OCI-M1 (cell line): ENCODE measurements at regions not wholly inside any gene's neighbourhood (a gene's known extent, or its start where the extent isn't known, plus 50 kb on each side); places are given as distances from the start of the nearest gene placed in this dataset.

Source experiments
- DNase-seq: peaks from one replicate; lab custom pipeline; 2025; lab: John Stamatoyannopoulos, UW

GRCh38 chr16:52647588-52647987 is 100.6 kb upstream of the TOX3 start:
- DNase-seq: no peak

- no peak for DNase-seq
These were observed 96.1 kb upstream of the TOX3 start for GRCh38 chr16:52643006-52643405.

- no peak for DNase-seq
These were observed 87.6 kb upstream of the TOX3 start for GRCh38 chr16:52634528-52634927.

- DNase-seq: no peak
These were observed 87.2 kb upstream of the TOX3 start for GRCh38 chr16:52634104-52634503.

- no peak for DNase-seq
These were observed 86.3 kb upstream of the TOX3 start for GRCh38 chr16:52633230-52633629.

DNA sequence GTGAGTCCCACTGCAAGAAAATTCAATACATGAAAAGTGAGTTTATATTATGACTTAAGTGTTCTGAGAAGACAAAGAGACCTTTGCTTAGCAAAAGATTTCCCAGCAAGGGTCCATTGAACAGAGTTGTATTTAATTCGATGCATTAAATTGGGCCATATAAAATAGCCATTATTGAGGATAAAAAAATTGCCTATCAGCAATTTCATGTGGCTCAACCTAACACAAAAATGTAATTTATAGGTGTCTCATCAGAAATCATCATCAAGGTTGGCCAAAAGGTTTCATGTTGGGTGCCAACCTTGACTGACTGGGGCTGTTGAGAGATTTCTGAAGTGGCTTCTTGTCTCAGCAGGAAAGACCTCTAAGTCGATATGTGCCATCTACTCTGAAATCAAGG is 84.8 kb upstream of the TOX3 start:
- no peak for DNase-seq

GRCh38 chr16:52630711-52631110 is 83.8 kb upstream of the TOX3 start:
- no peak for DNase-seq

DNA sequence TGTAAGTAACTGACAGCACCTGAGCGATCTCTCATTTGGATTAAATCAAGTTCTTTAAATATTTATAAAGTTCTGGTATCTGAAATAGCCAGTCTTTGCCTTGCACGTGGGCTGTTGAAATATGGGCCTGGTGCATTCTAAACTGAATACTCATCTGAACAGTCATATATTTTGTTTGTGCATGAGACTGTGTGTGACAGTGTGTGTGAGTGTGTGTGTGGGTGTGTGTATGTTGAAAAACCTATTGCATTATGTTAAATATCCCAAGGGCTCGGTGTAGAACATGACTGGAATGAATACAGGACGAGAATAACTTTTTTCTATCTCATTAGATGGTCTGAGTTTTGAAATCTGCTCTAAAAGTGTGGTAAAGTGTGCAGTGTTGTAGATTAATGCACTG is 82.4 kb upstream of the TOX3 start:
- DNase-seq: no peak

DNA sequence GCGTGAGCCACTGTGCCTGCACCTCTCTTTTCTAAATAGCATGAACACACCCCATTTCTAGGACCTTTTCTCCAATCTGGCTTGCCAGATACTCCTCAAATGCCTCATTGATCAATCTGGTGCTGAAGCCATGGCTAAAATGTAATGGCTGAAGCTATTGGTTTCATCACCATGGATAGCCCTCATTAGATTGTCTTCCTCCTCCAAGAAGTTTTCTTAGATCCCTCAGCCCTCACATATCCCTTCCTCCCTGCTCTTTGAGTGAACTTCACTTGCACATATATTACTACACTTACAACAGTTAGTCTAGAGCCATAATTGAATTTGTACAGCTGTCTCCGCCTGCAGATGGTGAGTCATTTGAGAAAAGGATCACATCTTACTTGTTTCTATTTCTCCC is 77.9 kb upstream of the TOX3 start:
- no peak for DNase-seq

DNA sequence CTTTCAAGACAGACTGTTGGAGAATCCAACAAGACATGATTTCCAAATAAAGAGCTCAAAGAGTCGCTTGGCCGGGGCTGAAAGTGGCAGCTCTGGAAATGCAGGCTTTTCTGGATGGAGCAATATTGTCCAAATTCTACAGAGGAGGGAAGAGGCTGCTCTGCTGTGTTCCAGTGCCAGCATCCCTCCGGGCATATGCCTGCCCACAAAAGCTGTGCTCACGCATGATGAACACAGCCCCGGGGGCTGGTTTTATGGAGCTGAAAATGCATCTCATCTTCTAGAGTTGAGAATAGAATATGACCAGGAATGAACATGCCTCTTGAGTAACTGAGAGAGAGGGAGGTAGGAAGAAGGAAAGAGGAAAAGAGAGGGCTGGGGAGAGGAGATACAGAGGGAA is 74.7 kb upstream of the TOX3 start:
- no peak for DNase-seq

- no peak for DNase-seq
These were observed 72.0 kb upstream of the TOX3 start for GRCh38 chr16:52618753-52619497.

DNA sequence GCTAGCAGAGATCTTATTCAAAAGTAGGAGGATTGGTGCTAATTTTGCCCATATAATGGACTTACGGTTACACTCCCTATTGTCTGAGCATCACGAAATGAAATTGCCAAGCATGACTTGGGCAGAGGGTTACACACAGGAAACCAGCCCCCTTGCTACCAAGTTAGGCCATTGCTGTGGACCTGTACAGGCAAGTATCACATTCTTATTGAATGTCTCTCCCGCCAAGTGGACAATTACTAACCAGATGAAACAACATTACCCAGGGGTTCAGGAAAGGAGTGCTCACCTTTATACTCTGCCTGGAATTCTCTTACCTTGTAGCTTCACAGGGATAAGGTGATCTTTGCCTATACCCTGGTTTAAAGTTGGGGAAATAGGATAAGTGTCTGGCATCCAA is 70.6 kb upstream of the TOX3 start:
- no peak for DNase-seq

- DNase-seq: no peak
These were observed 66.6 kb upstream of the TOX3 start for GRCh38 chr16:52613508-52613907.

DNA sequence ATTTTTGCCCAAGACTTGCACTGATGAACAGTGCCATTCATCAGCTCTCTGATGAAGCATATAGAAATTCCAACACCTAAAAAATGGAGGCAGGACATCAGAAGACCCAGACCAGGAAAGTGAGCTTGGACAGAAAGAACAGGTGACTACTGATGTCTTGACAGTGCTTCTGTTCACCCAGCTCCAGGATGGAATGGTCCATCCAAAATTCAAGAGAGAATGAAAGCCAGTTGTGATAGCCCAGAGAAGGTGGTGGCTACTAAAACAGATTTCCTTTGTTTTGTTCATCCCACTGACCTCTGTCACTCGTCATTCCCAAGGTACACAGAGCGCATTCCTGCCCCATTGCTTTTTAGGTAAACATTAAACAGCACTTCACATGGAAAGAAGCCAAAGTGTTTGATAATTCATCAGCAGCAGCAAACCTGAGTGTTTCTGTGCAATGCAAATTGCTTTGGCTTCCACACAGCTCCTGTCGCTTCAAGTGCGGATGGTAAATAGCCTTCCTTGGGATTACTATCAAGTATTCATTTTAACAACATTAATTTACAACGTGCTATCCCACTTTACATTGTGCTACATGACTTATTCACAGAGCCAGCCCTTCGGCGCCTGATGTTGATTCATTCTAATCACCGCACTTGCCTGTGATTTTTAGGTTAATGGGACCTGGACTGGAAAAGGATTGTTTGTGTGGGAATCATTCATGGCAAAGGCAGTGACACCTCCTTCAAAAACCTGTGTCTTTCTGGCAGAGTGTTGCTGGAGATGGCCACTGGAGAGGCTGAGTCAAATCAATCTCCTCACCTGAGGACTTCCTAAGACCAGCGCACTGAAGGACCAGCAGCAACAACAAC is 65.1 kb upstream of the TOX3 start:
- no peak for DNase-seq

- DNase-seq: no peak
These were observed 56.1 kb upstream of the TOX3 start for GRCh38 chr16:52603015-52603414.

DNA sequence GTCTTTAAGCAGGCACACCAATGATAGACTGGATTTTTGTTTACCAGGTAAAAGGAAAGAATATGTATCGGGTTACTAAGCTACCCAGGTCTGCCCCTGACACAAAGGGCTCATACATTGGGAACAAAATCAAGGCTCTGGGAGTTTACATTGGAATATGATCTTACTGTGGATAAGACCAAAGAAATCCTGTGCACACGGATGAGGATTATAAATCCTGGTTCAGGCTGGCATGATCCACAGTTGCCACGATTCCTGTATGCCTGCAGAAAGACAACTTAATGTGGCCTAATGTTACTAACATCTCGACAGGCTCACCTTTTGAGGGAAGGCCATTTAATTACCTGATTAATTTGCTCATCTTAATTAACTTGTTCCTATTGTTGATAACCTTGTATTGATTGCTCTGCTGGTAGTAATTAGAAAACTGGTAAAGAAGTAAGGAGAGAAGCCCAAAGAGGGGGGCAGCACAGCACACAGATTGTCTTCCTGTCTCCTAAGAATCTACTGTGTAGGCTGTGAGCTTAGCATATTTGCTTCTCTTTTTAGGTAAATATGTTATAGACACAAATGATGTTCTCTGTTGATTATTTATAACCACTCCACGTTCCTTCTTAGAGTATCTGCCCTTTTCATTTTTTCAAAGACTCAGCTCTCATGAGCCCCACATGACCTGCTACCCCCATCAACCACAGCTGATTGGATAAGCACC is 51.0 kb upstream of the TOX3 start:
- no peak for DNase-seq

- no peak for DNase-seq
These were observed 50.3 kb upstream of the TOX3 start for GRCh38 chr16:52597073-52597771.
